Stimulated activated CD8-positive, alpha-beta memory T cell treated with anti-CD3 and anti-CD28 coated beads, Interleukin-2, amount 100 ng/mL, for 1 hour (primary cell): ENCODE measurements at regions not wholly inside any gene's neighbourhood (a gene's known extent, or its start where the extent isn't known, plus 50 kb on each side); places are given as distances from the start of the nearest gene placed in this dataset.
"Not testable (repeated sequence)": the region's sequence is repeated elsewhere in the genome, so short reads cannot be mapped to it uniquely, and the experiment has no call there.

ENCODE experiments used
- DNase-seq, 2 donors: peaks; one replicate each; pipeline ENCODE4 v3.0.0-alpha.2; 2020; ENCODE audit warnings: low read depth in 2 of 2

GRCh38 chrX:71822314-71822713 lies 59.2 kb downstream of the CXorf49B start:
- DNase-seq = not testable (repeated sequence)

GRCh38 chrX:71823391-71824057 lies 60.4 kb downstream of the CXorf49B start:
- no peak for DNase-seq

GRCh38 chrX:71828086-71828485 lies 64.9 kb downstream of the CXorf49B start:
- no peak for DNase-seq

DNA sequence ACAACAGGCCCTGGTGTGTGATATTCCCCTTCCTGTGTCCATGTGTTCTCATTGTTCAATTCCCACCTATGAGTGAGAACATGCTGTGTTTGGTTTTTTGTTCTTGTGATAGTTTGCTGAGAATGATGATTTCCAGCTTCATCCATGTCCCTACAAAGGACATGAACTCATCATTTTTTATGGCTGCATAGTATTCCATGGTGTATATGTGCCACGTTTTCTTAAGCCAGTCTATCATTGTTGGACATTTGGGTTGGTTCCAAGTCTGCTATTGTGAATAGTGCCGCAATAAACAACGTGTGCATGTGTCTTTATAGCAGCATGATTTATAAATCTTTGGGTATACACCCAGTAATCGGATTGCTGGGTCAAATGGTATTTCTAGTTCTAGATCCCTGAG lies 72.6 kb upstream of the NHSL2 start:
- not testable (repeated sequence) for DNase-seq

DNA sequence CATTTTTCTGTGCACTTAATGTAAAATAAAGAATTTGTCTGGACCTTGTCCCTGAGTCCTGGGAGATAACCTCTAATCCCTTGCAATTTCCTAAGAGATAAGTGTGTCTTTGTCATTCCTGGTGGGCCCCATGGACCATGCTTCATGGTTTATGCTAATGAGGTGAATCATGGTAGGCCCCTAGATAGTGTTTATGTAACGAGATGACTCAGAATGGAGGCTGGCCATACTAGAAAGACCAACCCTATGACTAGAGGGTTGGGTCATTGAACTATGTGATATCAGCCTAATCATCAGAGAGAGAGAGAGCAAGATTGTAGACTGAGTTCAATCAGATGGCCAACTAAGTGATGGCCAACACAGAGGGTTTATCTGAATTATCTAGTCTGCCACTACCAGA lies 64.2 kb upstream of the NHSL2 start:
- DNase-seq = no peak

DNA sequence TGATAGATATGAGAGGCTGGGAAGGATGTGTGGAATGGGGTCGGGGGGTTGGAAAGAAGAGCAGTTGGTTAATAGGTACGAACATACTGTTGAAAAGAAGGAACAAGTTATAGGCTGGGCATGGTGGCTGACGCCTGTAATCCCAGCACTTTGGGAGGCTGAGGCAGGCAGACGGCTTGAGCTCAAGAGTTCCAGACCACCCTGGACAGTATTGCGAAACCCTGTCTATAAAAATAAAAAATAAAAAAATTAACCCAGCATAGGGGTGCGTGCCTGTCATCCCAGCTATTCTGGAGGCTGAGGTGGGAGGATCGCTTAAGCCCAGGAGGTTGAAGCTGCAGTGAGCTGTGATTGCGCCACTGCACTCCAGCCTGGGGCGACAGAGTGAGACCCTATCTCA lies 58.5 kb upstream of the NHSL2 start:
- DNase-seq = no peak

GRCh38 chrX:71859637-71860036 lies 51.0 kb upstream of the NHSL2 start:
- DNase-seq = peak in 1 of 2 donors; percentile 3
